ENCODE measurements at regions not wholly inside any gene's neighbourhood (a gene's known extent, or its start where the extent isn't known, plus 50 kb on each side); places are given as distances from the start of the nearest gene placed in this dataset.
"Not testable (repeated sequence)": the region's sequence is repeated elsewhere in the genome, so short reads cannot be mapped to it uniquely, and the experiment has no call there.

DNA sequence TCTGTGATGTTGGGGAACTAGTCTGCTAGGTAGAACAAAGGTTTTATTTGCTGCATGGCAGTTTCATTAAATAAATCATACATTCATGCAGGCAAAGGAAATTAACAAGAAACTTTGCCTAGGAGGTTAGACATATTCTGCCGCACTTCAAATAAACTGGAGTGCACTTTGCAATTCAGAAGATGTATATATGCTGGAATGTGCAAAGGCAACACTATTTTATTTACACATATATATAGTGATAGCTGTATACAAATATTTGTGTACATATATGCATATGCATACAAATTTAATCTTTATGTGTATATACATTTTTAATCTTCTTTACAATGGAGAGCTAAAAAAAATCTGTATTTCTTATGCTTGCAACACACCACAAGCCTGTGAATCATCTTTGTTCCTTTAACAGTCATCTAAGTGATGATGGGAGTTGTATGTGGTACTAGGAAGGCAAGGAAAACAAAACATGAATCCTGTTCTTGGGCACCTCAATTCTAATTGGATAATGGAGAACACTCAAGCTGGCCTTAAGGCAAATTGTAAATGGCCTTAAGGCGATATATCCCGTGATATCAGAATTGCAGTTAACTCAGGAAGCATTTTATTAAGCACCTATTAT, 605.8 kb upstream of the CAMK1G start:
- no peak for DNase-seq

DNA sequence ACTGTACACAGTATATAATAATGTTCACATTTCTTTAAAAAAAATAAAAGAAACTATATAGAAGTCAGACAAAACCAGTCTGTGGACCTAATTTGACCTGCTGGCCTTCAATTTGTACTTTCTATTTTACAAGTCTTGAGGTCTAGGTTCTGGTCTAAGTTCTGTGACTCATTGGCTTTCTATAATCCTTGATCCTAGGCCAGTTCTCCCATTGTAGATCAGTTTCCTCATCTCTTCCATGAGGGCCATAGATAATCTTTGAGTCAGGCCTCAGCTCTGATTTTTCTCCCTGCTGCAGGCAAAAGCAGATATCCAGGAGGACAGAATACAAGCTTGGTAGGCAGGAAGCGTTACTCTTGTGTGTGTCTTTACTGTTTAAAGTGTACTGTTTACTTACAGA, 603.7 kb upstream of the CAMK1G start:
- no peak for DNase-seq

DNA sequence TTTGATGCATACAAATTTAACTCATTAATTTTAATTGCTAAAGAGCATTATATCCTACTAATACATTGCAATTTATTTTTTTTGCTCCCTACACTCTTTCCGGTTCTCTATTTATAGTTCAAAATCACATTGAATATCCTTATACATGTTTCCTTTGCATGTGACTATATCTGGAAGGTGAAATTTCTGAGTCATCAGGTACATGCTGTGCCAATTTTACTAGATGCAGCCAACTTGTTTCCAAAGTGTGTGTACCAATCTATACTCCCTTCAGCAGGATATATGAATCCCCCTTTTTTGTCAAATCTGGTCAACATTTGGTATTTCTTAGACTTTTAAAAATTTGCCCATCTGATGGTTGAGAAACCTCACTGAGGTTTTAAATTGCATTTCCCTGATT, 602.9 kb upstream of the CAMK1G start:
- DNase-seq = no peak

DNA sequence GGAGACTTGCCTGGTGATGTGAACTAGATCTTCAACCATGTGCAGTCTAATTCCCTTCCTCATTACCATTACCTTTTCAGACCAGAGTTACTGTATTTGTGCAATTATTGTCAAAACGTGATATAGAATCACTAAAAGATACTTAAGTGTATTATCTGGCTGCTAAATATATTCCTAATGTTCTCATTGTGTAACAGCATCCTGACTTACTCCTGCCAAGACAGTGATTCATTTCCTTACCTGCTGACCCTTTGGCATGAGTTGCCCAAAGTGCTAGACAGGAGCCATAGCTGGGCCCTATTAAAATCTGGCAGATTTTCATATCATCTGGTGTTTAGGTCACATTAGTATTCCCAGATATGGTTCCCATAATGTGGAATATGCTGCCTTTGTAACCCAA, 598.3 kb upstream of the CAMK1G start:
- no peak for DNase-seq

DNA sequence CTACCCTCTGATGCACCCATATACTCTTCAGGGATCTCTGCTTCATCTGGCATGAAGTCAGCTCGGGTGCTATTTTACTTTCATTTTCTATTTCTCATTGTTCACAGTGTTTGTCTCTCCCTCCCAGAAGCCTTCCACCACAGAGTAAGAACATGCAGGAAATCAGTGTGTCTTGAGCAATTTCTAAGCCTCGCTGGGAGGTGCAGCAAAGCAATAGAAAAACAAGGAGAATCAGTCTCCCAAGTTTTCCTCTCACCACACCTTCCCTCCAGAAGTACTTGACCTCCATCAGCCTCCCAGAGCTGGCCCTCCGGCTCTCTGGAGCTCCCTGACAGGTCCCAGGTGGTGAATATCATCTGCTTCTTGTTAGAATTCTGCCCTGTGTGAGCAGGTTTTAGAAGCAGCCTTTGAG, 594.7 kb upstream of the CAMK1G start:
- no peak for DNase-seq

DNA sequence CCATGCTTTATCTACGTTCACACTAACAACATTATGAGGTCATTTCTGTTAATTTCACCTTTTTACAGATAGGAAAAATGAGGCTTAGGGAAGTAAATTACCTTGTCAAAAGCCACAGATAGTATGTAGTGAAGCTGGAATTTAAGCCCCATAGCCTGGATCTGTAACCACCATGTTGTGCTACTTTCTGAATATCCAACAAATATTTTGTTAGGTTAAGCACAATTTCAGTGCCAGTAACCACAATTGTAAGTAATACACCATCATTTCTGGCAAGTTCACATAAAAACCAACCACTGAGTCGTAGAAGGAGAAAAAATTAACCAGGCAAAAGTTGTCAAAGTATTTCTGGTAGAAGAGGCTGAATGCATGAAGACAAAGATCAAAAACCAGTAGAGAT, 593.1 kb upstream of the CAMK1G start:
- DNase-seq = no peak

DNA sequence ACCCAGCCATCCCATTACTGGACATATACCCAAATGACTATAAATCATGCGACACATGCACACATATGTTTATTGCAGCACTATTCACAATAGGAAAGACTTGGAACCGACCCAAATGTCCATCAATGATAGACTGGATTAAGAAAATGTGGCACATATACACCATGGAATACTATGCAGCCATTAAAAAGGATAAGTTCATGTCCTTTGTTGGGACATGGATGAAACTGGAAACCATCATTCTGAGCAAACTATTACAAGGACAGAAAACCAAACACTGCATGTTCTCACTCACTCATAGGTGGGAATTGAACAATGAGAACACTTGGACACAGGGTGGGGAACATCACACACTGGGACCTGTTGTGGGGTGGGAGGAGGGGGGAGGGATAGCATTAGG, 586.5 kb upstream of the CAMK1G start:
- not testable (repeated sequence) for DNase-seq

DNA sequence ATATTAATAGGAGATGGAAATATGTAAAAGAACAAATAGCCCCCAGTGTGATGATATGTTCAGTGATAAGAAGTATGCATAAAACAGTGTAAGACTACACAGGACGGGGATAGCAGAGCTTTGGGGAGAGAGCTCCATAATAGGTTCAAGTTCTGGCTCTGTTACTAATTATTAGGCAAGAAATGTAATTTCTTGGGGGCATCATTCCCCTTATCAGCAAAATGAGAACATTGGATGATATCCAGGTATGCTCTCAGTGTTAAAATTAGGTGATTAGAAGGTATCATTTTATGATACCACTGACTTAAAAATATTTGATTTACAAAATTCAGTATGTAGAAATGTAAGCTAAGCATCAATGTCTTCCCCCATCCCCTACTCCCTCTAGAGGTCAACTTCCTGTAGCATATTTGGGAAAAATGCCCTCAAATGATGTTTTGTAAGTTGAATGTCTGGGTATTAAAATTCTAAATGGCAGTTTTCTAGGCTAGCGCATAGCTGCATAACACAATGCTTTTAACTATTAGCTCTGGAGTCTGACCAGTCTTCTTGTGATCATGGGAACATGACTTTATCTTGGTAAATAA, 585.7 kb upstream of the CAMK1G start:
- no peak for DNase-seq

DNA sequence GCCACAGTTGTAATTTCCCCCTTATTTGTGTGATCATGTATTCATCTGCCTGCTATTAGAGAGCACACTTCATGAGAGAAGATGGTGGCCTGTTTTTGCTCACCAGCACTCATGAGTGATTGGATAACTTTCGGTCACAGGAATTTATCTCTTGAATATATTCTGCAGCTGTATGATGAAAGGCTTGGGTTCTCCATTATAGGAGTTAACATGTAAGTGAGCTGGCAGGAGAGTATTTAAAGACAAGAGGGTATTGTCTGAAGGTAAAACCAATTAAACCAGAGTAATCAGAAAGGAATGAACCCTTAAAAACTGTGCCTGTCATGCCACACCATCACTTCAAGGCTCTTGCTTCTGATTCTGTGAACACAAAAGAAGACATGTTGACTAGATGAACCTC, 574.9 kb upstream of the CAMK1G start:
- DNase-seq = no peak

DNA sequence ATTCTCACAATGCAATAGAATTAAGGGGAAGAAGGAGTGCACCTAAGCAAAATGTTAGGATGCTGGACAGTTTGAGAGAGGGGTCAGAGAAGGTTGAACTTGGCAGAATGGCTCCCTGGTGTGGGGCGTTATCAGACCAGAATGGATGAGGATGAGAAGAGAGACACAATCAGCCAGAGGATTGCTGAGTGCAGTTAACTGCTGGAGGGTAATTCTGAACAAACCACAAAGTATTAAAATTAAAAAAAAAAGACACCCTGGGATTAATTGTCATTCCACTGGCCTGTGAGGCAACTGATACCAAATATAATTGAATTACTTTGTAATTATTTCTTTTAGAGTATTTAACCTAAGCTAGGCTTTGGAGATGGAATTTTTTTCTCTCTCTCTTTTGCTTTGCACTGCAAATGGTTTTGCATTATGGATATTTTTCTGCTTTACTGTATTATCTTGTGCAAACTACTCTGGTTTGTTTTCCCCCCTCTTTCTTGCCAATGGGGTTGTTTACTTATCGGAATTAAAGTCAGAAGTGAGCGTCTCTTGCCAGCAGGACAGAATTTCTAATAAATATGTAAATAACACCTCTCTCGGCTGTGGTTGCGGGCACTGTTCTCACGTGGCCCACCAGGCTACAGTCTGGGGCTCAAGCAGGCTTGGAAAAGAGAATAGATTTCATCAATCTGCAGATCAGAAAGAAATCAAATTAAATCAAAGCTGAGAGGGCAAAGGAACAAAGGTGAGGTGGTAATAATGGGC, 572.9 kb upstream of the CAMK1G start:
- no peak for DNase-seq

DNA sequence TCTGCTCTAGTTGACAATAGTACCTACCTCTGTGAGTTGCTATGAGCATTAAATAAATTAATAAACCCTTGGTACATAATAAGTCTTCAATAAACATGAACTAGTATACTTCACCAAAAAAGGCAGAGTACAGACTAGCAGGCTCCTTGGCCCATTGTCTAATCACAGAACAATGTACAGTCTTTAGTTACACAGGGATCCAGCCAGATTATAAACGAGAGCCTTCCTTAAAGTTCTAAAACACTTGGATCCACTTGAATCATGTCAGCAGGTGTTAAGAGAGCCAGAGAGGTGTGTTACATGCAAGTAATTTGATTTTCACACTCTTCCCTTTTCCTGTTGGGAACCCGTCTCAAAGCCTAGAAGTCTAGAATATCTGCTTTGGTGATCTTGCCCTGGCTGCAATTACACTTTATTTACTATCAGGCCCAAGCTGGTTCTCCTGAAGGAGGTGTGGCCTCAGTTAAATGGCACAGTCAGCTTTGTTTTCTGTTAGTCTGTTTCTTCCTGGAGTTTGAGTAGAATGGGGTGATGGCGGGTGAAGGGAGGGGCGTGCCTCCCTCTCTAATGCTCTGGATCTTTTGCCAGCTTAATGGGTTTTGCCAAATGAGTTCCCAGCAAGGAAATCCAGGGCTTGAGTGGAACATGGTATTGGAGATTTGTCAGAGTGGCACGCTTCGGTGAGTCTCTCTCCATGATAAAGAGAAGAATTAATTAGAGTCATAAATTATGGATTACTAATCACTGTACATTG, 570.9 kb upstream of the CAMK1G start:
- no peak for DNase-seq

DNA sequence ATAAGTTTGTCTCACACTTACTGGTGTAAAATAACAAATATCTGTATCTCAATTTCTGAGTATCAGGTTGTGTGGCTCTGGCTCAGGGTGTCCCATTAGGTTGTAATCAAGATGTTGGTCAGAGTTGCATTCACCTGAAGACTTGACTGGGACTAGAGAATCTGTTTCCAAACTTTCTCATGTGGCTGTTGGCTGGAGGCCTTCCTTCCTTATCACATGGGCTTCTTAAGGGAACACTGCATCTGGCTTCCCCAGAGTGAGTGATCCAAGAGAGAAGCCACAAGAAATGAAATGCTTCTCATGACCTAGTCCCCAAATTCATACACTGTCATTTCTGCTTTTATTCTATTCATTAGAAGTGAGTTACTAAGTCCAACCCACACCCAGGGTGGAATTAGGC, 568.4 kb upstream of the CAMK1G start:
- no peak for DNase-seq

DNA sequence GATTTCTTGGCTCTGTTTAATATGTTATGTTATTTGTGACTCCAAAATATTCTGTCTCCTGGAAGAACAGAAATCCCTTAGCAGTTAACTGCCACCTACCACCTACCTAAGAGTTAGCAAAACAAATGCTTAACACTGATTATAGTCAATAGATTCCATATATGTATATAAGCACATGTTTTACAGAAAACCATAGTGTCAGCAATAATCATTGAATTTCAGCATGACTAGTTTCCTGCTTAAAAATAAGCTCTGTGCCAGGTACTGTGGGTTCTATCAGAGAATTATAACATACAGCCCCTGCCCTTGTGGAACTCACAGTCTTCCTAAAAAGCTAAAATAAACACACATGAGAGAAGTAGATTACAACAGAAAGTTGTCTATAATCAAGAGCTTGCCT, 561.9 kb upstream of the CAMK1G start:
- DNase-seq = no peak

DNA sequence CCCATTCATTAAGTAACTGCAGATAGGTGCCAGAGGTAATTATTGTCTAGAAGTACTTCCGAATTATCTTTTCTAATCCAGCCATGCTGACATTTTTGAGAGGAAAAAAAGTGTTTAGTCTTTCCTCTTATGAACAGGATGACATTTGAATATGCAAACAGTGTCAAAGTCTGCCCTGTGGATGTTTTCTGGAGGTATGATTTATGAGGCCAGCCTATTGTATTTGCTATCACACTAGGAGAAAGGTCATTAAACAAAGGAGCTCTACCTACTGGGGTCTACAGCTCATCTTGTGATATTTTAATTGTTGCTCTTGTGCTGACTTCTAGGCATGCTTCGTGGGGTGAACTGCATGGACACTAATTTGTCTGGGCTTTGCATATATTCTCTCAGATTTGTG, 559.7 kb upstream of the CAMK1G start:
- no peak for DNase-seq

DNA sequence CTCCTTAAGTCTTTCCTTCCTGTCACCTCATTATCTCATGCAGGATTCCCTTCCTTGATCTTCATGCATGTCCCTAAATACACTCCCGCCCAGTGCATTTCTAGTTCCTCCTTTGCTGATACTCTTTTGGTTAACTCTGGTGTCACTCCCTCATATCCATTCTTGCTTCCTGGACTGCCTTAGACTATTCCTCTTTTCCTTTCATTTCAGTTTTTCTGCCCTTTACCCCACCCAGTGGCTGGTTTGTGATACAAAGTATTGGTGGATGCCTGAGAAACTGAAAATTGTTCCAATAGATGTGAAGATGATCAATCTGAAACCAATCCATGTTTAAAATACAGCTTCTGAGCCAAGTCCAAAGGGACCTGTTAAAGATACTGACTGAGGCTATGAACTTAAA, 553.8 kb upstream of the CAMK1G start:
- DNase-seq = no peak

DNA sequence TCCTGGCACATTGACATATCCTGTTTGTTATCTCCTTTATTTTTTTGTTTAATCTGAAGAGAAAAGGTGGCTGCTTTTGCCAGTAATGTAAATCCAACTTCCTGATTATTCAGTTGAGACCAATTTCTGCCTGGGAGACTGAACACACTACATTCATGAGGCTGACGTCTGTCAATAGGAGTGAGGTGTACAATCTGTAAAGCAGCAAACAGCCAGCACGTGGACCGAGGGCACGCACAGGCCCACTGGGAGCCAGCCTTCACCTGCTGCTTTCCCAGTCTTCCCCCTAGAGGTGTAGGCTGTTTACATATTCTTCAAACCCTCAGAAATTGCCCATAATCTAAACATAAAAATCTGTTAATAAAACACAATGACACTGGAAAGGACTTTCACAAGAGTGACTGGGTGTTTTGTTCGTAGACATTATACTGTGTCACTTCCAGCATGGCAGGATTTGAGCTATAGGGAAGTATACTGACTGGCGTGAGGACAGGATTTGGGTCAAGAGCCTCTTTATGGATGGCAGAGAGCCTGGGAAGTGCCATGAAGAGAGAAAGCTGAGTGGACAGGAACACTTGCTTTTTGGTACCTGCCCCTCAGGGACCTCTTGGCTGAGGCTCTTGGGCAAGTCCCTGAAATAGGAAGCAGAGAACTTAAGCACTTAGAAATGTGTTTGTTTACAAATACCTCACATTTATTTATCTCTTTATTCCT, 552.9 kb upstream of the CAMK1G start:
- DNase-seq = no peak

DNA sequence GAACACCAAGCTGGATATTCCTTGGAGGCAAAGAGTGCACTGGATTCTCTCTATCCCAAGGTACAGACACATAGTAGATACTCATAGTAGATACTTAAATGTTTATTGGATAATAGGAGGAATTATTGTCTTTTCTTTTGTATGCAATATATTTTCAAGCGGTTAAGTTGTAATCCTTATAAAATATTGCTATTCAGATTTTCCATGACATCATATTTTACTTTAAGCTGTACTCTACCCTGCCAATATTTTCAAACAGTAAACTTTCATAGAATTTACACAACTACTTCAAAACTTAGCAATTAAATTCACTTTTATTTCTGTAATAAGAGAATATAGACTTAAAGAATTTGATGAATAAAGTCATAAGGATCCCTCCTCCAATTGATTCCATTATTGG, 546.5 kb upstream of the CAMK1G start:
- DNase-seq = no peak

DNA sequence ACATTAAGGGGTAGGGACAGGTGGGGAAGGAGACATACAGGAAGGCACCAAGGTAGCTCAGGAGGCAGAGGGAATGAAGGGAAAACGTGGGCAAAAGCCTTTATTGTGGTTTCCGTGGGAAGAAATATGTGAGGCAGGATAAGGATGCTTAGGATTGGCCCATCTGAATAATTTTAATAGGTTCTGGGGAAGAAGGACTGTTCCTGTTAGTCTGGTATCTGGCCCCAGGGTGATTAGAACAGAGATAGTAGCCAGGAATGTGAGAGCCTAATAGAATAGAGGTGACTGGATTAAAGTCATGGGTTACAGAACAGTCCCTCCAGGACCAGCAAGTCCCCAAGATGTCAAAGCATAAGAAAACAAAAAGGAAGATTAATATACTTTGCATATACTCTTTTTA, 545.2 kb upstream of the CAMK1G start:
- DNase-seq = no peak

DNA sequence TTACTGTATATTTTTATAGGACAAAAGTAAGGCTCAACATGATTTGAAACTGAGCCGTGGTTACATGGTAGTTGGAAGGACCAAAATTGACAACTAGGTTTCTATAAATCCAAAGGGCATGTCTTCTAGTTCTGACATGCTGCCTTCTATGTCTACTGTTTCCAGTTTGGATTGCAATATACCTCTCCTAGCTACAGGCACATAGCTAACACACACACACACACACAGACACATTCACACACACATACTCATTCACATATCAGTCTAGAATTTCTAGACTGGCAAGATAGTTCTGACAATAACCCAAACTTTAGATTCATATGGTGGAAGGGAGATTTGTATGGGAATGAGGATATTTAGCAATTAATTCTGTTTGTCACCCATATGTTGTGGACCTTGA, 544.8 kb upstream of the CAMK1G start:
- no peak for DNase-seq

DNA sequence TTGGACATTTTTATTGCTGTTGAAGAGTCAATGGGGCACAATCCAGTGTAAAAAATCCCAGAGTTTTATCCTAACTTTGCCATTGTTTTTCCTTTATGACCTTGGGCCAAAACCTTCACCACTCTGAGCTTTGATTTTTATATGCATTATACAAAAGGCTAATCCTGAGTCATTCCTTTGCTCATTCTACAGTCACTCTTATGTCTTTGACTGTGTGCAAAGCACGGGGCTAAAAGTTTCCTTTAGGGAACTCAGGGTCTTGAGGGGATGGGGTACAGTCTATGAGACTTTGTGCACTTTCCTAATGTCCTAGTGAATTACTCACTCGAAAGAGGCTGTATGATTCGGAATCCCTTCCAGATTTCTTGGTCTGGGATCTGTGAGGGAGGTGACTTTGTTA, 543.2 kb upstream of the CAMK1G start:
- no peak for DNase-seq

DNA sequence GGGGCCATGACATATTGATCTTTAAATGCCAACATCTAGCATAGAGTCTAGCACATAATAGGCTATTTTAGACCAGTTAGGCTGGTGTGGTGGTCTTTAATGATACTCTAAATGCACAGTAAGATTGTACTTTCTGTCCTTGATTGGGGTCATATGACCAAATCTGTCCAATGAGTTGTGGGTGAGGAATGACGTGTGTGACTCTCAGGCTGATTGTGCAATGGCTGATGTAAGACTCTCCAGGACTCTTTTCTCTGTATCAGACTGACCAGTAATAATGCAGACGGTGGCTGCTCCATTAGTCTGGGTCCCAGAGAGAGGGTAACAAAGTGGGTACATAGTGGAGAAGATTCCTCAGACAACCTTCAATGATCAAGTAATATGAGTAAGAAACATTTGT, 541.6 kb upstream of the CAMK1G start:
- no peak for DNase-seq

DNA sequence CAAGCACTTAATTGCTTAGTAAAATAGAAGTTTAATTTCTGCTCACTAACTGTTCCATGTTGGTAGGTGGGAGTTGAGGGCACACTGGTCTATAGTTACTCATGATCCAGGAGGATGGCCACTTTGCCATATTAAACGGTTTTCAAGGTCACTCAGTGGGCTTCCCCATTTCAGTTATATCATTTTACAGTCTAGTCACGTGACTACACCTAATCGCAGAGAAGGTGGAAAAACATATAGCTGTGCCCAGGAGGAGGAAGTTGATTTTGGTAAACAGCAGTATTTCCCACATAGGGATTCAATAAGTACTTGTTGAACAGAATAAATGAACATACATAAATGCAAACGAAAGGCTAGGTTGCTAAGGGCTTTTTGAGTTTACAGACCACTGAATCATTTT, 541.1 kb upstream of the CAMK1G start:
- DNase-seq = no peak

DNA sequence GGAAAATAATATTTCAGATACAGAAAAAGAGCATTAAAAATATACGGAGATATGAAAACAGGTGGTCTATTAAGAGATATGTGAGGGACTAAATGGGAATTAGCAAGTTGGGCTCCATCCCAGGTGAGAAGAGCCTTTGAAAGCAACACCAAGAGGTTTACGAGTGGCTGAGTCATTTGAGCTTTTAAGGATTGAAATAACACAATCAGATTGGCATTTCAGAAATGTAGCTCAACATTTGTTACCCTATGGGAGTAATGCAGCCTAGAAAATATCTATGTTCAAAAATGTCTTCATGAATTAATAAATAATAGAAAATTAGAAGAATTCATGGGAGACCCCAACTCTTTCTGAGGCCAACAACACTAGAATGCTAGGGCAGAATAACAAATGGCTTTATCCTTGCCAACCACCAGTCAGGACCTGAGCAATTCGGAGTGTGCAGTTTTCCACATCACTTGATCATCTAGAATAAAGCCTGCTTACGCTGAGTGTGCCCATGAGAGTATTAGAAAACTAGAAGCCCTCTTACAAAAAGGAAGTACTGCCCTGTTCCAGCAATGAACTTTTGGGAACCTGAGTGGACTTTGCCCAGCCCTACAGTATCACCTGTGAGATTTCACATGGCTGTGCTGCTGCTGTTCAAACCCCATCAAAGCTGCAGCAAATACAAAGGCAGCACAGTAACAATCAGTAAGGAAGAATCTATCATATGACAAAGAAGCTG, 538.0 kb upstream of the CAMK1G start:
- DNase-seq = no peak
